NT2/D1 (cell line): ENCODE measurements at regions not wholly inside any gene's neighbourhood (a gene's known extent, or its start where the extent isn't known, plus 50 kb on each side); places are given as distances from the start of the nearest gene placed in this dataset.

ENCODE experiments used
- SUZ12 ChIP-seq: IDR thresholded peaks from 2 replicates; pipeline ENCODE4 v1.6.1; 2011; ENCODE audit not compliant: insufficient read length, insufficient read depth; ENCODE audit errors: extremely low read depth
- YY1 ChIP-seq: IDR thresholded peaks from 2 replicates; pipeline ENCODE4 v1.6.1; 2011; ENCODE audit not compliant: insufficient read length, insufficient read depth
- ZNF274 ChIP-seq: IDR thresholded peaks from 2 replicates; pipeline ENCODE4 v1.6.1; 2011; ENCODE audit warnings: mild to moderate bottlenecking, low read depth, low read length

DNA sequence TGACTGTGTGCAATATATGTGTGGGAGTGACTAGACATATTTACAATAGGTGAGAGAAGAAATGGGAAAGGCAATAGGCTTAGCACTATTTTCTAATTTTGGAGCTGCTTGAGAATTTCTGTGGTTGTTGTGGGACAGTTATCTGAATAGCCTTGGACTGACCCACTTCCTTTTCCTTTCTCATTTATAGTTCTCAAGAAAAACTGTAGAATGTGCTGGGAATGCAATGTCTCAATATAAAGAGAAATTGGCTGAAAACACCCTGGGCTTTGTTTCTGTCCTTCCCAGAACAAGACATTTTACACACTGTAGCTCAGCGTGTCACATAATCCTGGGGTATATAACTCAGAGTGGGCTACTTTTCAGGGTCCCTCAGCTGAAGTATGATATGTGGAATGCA lies 153.0 kb upstream of the RHOBTB1 start:
- TF ChIP-seq ZNF274 (no peak), SUZ12 (no peak), YY1 (no peak)
